GM19438 (cell line): ENCODE measurements at regions not wholly inside any gene's neighbourhood (a gene's known extent, or its start where the extent isn't known, plus 50 kb on each side); places are given as distances from the start of the nearest gene placed in this dataset.
"Not testable (repeated sequence)": the region's sequence is repeated elsewhere in the genome, so short reads cannot be mapped to it uniquely, and the experiment has no call there.

ENCODE experiments used
- ATAC-seq: cut with Tn5 transposase; IDR thresholded peaks from one replicate; pipeline ENCODE4 v1.9.1; 2021; ENCODE audit warnings: low read depth; ENCODE audit not compliant: unreplicated experiment

GRCh38 chr6:21332660-21333059 is 260.9 kb upstream of the SOX4 start:
- no peak for ATAC-seq

DNA sequence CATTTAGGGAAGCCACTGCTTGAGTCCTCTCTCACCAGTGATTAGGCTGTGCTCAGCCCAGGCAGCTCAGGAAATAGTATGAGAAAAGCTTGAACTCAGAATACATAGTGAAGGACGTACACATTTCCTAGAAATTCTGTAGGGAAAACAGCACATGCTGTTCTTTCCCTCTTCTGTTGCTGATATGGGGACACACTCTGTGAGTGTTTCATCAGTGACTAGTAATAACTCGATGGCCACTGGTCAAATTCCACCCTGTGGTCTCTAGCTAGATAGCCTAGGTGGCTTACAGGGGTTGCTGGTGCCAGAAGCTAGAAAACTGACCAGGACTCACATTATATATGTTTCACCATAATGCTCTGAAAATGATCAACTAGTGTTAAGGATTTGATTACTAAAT is 259.8 kb upstream of the SOX4 start:
- ATAC-seq: no peak

GRCh38 chr6:21334651-21335050 is 258.9 kb upstream of the SOX4 start:
- no peak for ATAC-seq

- no peak for ATAC-seq
These were observed 258.0 kb upstream of the SOX4 start for GRCh38 chr6:21335591-21335990.

DNA sequence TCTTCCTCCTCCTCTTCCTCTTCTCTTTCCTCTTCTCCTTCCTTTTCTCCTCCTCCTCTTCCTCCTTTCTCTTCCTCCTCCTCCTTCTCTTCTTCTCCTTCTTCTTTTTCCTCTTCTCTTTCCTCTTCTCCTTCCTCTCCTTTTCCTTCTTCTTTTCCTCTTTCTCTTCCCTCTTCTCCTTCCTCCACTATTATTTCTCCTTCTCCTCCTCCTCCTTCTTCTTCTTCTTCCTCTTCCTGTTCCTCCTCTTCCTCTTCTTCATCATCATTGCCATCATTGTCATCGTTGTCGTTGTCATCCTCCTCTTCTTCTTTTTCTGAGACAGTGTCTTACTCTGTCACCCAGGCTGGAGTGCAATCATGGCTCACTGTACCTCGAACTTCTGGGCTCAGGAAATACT is 256.3 kb upstream of the SOX4 start:
- no peak for ATAC-seq

DNA sequence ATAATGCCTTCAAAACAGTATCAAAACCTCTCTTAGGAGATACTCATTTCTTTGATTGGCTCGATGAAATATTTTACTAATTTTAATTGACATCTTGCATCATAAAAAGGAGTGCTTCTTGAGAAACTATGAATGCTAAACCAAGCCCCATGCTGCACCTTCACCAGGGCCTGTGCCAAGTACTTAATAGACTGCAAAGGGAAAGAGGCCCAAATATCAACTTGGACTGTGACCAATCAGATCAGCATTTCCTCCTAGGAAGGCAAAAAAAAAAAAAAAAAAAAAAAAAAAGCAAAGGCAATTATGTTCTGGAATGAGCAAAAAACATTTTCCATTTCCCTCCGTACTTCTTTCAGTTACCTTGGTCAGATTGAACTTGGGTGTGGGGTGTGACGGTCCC is 253.0 kb upstream of the SOX4 start:
- ATAC-seq: no peak

GRCh38 chr6:21341910-21342309 is 251.6 kb upstream of the SOX4 start:
- no peak for ATAC-seq

DNA sequence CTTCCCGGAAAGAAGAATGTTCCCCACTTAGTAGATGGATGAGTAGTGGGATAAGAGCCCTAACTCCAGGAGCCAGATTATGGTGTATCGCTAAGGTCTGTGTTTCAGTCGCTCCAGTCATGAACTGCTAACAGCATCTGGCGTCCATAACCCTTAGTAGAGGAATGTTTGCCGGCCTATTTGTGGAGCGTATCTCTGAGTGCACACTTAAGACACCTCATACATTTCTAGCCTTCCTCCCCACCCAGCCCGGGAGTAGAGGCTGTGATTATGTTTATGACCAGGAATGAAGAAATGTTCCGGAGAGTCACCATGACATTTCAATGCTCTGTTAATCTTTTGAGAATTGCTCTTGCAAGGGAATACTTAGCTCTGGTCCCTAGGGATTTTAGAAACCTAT is 251.1 kb upstream of the SOX4 start:
- ATAC-seq: no peak

- ATAC-seq: not testable (repeated sequence)
These were observed 247.8 kb upstream of the SOX4 start for GRCh38 chr6:21345704-21346103.

GRCh38 chr6:21348146-21348503 is 245.4 kb upstream of the SOX4 start:
- ATAC-seq: no peak

GRCh38 chr6:21348504-21349195 is 244.9 kb upstream of the SOX4 start:
- no peak for ATAC-seq

- ATAC-seq: no peak
These were observed 243.7 kb upstream of the SOX4 start for GRCh38 chr6:21349834-21350233.

DNA sequence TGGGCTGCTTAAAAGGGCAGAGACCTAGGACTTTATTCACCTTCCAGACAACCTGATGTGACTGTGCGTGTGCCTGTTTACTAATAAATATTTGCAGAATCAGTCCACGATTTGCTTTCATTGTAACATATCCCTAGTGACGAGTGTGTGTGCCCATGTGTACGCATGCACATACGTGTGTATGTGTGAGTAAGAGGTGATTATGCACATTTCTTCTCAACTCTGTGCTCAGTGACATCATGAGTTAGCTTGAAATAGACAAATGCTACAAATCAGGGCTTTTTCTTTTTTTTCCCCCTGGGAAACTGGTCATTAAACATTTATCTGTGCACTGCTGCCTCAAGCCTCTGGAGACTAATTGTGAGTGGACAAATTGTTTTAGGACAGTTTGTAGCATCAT is 242.6 kb upstream of the SOX4 start:
- no peak for ATAC-seq

- ATAC-seq: no peak
These were observed 241.4 kb upstream of the SOX4 start for GRCh38 chr6:21352131-21352530.

DNA sequence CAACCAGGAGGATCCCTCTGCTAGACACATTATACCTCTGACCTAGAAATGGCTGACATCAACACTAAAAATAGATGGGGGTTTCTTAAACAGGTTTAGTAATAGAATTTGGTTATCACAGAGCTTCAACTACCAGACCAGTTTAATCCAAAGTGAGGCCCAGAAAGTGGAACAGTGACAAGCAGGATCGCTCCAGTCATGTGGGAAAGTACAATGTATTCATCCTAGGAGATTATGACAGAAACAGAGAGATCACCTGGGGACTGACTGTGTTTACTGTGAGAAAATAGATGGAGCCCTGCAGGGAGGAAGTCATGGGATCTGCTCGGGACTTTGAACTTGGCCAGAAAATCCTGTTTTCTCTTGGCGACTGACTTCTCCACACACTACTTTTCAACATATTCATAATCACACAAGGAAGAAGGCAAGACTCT is 238.7 kb upstream of the SOX4 start:
- no peak for ATAC-seq

GRCh38 chr6:21355638-21356037 is 237.9 kb upstream of the SOX4 start:
- no peak for ATAC-seq

DNA sequence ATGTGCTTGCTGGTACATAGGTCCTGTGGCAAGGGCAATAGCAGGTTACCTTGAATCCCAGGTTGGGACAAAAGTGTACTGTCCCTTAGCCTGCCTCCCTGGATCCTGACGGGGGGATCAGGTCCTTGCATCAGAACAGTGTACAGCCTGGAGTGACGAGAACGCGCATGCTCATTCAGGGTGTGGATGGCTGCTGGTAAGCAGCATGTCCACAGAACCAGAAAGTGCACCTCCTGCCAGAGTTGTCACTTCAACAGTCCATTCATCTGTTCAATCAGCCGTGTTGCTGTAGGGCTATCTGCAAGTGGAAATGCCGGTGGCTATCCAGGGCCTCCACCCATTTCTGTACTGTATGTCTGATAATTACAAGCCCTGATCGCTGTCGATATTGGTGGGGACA is 236.3 kb upstream of the SOX4 start:
- no peak for ATAC-seq

DNA sequence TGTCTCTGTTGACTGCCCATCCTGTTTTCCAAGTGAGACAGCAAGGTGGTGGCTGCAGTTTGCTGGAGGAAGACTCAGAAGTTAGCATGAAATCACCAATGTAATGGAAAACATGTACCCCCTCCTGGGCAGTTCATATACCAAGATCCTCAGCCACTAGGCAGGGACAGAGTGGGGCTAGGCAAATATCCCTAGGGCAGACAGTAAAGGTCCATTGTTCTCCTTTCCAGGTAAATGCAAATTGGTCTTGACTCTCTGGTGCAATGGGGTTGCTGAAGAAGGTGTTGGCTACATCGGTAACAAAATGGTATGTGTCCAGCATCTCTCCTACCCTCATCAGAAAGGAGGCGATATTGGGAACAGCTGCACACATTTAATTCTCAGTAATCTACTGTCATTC is 233.6 kb upstream of the SOX4 start:
- peak; percentile 9 for ATAC-seq

GRCh38 chr6:21360336-21360735 is 233.2 kb upstream of the SOX4 start:
- ATAC-seq: peak; percentile 56

DNA sequence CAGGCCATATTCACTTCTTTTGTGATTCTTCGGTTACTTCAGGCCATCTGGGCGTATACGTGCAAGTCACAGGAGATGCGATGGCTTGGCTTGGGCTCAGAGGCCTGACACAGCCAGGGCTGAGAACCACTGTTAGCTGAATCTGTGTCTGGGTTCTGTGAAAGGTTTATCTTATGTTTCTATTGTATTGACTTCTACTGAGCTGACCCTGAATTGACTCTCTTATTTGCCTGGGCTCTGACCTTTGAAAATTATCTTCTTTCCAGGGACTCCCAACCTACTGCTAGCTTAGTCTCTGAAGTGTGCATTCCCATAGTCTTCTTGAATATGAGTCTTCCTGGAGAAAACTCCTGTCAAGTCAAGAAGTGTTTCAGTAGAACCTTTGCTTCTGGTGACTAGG is 226.4 kb upstream of the SOX4 start:
- ATAC-seq: no peak

- ATAC-seq: no peak
These were observed 225.8 kb upstream of the SOX4 start for GRCh38 chr6:21367649-21368154.

DNA sequence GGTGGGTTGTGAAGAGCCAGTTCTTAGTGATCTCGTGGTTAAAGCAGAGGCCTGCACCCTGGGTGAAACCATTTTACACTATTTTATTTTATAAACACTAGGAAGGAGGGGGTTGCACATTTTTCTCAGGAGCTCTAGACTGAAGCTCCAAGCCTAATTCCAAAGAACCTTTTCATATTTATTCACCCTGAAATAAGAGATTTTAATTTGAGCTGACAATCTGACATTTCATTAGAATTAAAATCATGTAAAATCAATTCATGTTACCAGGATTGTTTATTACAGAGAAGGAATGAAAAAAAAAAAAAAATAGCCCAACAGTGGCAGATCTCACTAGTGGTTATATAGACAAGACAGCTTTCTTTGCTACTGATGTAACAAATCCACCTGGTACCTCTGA is 222.5 kb upstream of the SOX4 start:
- ATAC-seq: no peak

- ATAC-seq: no peak
These were observed 221.8 kb upstream of the SOX4 start for GRCh38 chr6:21371676-21372171.
